IMR-90 (cell line): ENCODE measurements at regions not wholly inside any gene's neighbourhood (a gene's known extent, or its start where the extent isn't known, plus 50 kb on each side); places are given as distances from the start of the nearest gene placed in this dataset.

Source experiments
- ATAC-seq: fragments of 200-7000 bp; cut with Tn5 transposase; 2 replicates; pipeline ENCODE4 v1.9.1; 2020; ENCODE audit warnings: low read depth, mild to moderate bottlenecking, moderate library complexity
- BruUV-seq: library from RNA; stranded (reverse); fragments of 400-500 nt; replicated peaks from 2 replicates; lab custom pipeline; 2021; lab: Mats Ljungman, UMichigan
- CTCF ChIA-PET: fragments of 300-600 bp; formaldehyde crosslinking; extraction: SDS; loops from one replicate; lab custom pipeline; 2021; ENCODE audit warnings: antibody characterized with exemption; lab: Yijun Ruan, JAX
- POLR2A ChIA-PET: fragments of 300-600 bp; sonication (Branson Sonifier 250); formaldehyde crosslinking; loops from one replicate; lab custom pipeline; 2022; ENCODE audit warnings: antibody characterized with exemption; ENCODE audit not compliant: unreplicated experiment; lab: Charles Lee
- DNase-seq: peaks from one replicate; pipeline ENCODE4 v3.0.0; 2013
- H2AFZ ChIP-seq: replicated peaks from 2 replicates; pipeline ENCODE3; 2013; ENCODE audit warnings: low read length, mild to moderate bottlenecking; ENCODE audit not compliant: poor library complexity
- H2AK5ac ChIP-seq: 2 replicates; pipeline ENCODE4 v1.6.1; 2013; ENCODE audit warnings: low read depth, low read length, inconsistent platforms
- H2AK9ac ChIP-seq: replicated peaks from 2 replicates; pipeline ENCODE3; 2013; ENCODE audit warnings: mild to moderate bottlenecking, low read depth, low read length, moderate library complexity; ENCODE audit not compliant: poor library complexity
- H2BK120ac ChIP-seq: 2 replicates; pipeline ENCODE4 v1.6.1; 2013; ENCODE audit warnings: low read depth, low read length, inconsistent platforms
- H2BK15ac ChIP-seq: 3 replicates; pipeline ENCODE4 v1.6.1; 2013; ENCODE audit warnings: low read depth, low read length, inconsistent platforms
- H2BK20ac ChIP-seq: 2 replicates; pipeline ENCODE4 v1.6.1; 2013; ENCODE audit warnings: low read depth, mild to moderate bottlenecking, inconsistent platforms, low read length, moderate library complexity
- H2BK5ac ChIP-seq: 2 replicates; pipeline ENCODE4 v1.6.1; 2013; ENCODE audit warnings: mild to moderate bottlenecking, low read depth, low read length, inconsistent platforms; ENCODE audit not compliant: poor library complexity, severe bottlenecking
- H3K14ac ChIP-seq: replicated peaks from 2 replicates; pipeline ENCODE4 v1.6.1; 2013; ENCODE audit warnings: low read depth, low read length, inconsistent platforms
- H3K18ac ChIP-seq: 2 replicates; pipeline ENCODE4 v1.6.1; 2013; ENCODE audit warnings: low read depth, low read length, control low read depth
- H3K23ac ChIP-seq: 2 replicates; pipeline ENCODE4 v1.6.1; 2013; ENCODE audit warnings: low read depth, low read length, inconsistent platforms
- H3K27ac ChIP-seq: 2 replicates; pipeline ENCODE4 v1.5.1; 2013; ENCODE audit warnings: mild to moderate bottlenecking, control low read depth, low read length; ENCODE audit not compliant: insufficient read depth
- H3K27me3 ChIP-seq: 2 replicates; pipeline ENCODE4 v1.6.1; 2013; ENCODE audit warnings: low read length; ENCODE audit not compliant: control insufficient read depth, insufficient read depth
- H3K36me3 ChIP-seq: 2 replicates; pipeline ENCODE4 v1.6.1; 2013; ENCODE audit warnings: low read length, mixed read lengths; ENCODE audit not compliant: control insufficient read depth, insufficient read depth
- H3K4ac ChIP-seq: 2 replicates; pipeline ENCODE4 v1.6.1; 2013; ENCODE audit warnings: low read depth, low read length, inconsistent platforms
- H3K4me1 ChIP-seq: 2 replicates; pipeline ENCODE4 v1.6.1; 2013; ENCODE audit warnings: low read length, mixed read lengths; ENCODE audit not compliant: control insufficient read depth, insufficient read depth
- H3K4me2 ChIP-seq: 2 replicates; pipeline ENCODE4 v1.6.1; 2013; ENCODE audit warnings: low read depth, mild to moderate bottlenecking, control low read depth, low read length, moderate library complexity
- H3K4me3 ChIP-seq: 2 replicates; pipeline ENCODE4 v1.5.1; 2013; ENCODE audit warnings: low read depth, mild to moderate bottlenecking, control low read depth, low read length, moderate library complexity; ENCODE audit not compliant: insufficient read depth
- H3K56ac ChIP-seq: 2 replicates; pipeline ENCODE4 v1.6.1; 2013; ENCODE audit warnings: low read length, inconsistent platforms; ENCODE audit not compliant: insufficient read depth; ENCODE audit errors: extremely low read depth
- H3K79me1 ChIP-seq, 2 experiments: 2 replicates each; pipeline ENCODE4 v1.6.1; 2013; ENCODE audit warnings: low read length in 2 of 2, inconsistent platforms in 1 of 2, low read depth in 1 of 2
- H3K9ac ChIP-seq: 2 replicates; pipeline ENCODE4 v1.6.1; 2013; ENCODE audit warnings: low read depth, low read length, control low read depth
- H3K9me1 ChIP-seq: 2 replicates; pipeline ENCODE4 v1.6.1; 2013; ENCODE audit warnings: low read length, inconsistent platforms; ENCODE audit not compliant: insufficient read depth
- H3K9me3 ChIP-seq: 2 replicates; pipeline ENCODE4 v1.6.1; 2013; ENCODE audit warnings: low read length; ENCODE audit not compliant: control insufficient read depth, insufficient read depth
- H4K20me1 ChIP-seq: 2 replicates; pipeline ENCODE4 v1.6.1; 2013; ENCODE audit warnings: low read length, inconsistent platforms; ENCODE audit not compliant: insufficient read depth
- H4K5ac ChIP-seq: 2 replicates; pipeline ENCODE4 v1.6.1; 2013; ENCODE audit warnings: mild to moderate bottlenecking, low read depth, low read length, control low read depth
- H4K8ac ChIP-seq, 2 experiments: 2 replicates each; pipeline ENCODE4 v1.6.1; 2013; ENCODE audit warnings: low read depth in 2 of 2, low read length in 2 of 2, control low read depth in 1 of 2, inconsistent platforms in 1 of 2
- H4K91ac ChIP-seq: 2 replicates; pipeline ENCODE4 v1.6.1; 2013; ENCODE audit warnings: low read depth, low read length, inconsistent platforms; ENCODE audit not compliant: insufficient read depth
- BHLHE40 ChIP-seq: fragments of 150-350 bp; IDR thresholded peaks from 2 replicates; pipeline ENCODE4 v1.6.1; 2016; ENCODE audit warnings: mild to moderate bottlenecking, low read depth, low read length
- CEBPB ChIP-seq: IDR thresholded peaks from 2 replicates; pipeline ENCODE4 v1.6.1; 2012; ENCODE audit warnings: low read depth, low read length, improper control_type of control experiment
- RAD21 ChIP-seq: IDR thresholded peaks from 2 replicates; pipeline ENCODE4 v1.6.1; 2012; ENCODE audit warnings: low read length, improper control_type of control experiment
- WGBS, 2 experiments: methylation state at CpG; one replicate each; pipeline versions ENCODE4 v1.1.5 to v1.1.7; 2013; ENCODE audit warnings: missing lambda C conversion rate in 2 of 2; ENCODE audit not compliant: insufficient read length in 1 of 2; ENCODE audit errors: extremely low coverage in 2 of 2; 5-methylcytosine and 5-hydroxymethylcytosine counted together
- dilution Hi-C: fragments of 300-500 bp; cut with HindIII; formaldehyde crosslinking; loops from one replicate; pipeline ENCODE4 v1.14.3; 2018; ENCODE audit warnings: low sequenced_read_pairs; ENCODE audit not compliant: unreplicated experiment
- in situ Hi-C: fragments of 300-500 bp; cut with MboI; formaldehyde crosslinking; loops from 3 replicates; pipeline ENCODE4 v1.14.3; 2019; ENCODE audit warnings: low sequenced_read_pairs, inconsistent platforms, mixed read lengths
- intact Hi-C: fragments of 100-400 bp; cut with micrococcal nuclease; formaldehyde crosslinking; loops from 2 replicates; pipeline ENCODE4 v1.10.0; 2022
- TF ChIP-seq, protein P1 (sequence below): fragments of 150-350 bp; IDR thresholded peaks from 2 replicates; pipeline ENCODE4 v1.6.1; 2016; ENCODE audit warnings: low read depth, mild to moderate bottlenecking, low read length, moderate library complexity, borderline replicate concordance

DNA sequence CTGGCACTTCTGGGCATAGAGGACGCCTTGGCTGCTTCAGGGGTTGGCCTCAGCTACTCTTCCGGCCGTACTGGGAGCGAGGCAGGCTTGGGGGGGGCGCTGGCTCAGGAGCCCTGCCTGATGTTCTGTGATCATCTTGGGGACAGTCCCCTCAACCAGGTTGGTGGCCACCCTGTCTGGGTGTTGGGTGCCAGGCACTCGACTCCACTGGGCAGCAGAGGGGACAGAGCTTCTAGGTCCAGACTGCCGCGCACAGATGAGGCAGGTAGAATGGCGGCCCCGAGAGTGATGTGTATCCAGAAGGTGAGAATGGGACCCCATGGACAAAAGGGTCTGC lies 84.9 kb downstream of the ASB1 start:
- Histone ChIP-seq H4K91ac (no peak overlapping the region), H3K27me3 (peaks cover 2% of the 10 kb centered on the region; the same call in 1 of the 2 replicates), H2AK9ac (no peak overlapping the region), H3K27ac (no peak overlapping the region), H4K8ac (no peak overlapping the region), H3K23ac (no peak overlapping the region), H2AK5ac (no peak overlapping the region), H3K9ac (no peak overlapping the region), H2BK20ac (no peak overlapping the region), H3K36me3 (no peaks in the 10 kb centered on the region), H3K56ac (no peak overlapping the region), H3K4me3 (no peak overlapping the region), H4K20me1 (no peaks in the 10 kb centered on the region), H3K79me1 (no peaks in the 10 kb centered on the region), H3K14ac (no peak overlapping the region), H3K4ac (no peak overlapping the region), H3K18ac (no peak overlapping the region), H3K4me2 (no peak overlapping the region), H2AFZ (no peak overlapping the region), H3K9me3 (0 out of 2 replicates have a peak, but pooled peaks cover under 1% of the 10 kb centered on the region), H2BK15ac (no peak overlapping the region), H3K9me1 (no peaks in the 10 kb centered on the region), H2BK120ac (no peak overlapping the region), H4K5ac (no peak overlapping the region), H3K4me1 (no peaks in the 10 kb centered on the region; the same call in 1 of the 2 replicates), H2BK5ac (no peak overlapping the region)
- no peak for DNase-seq
- BruUV-seq, result no TSS peak
- dilution Hi-C loops, result no loop called here
- ChIA-PET POLR2A (no interaction called here), CTCF (no interaction called here)
- WGBS, 2 experiments, result 88% methylated on average over 5 of the region's 10 CpGs; no CpG with 5 or more reads in 1 of the 2 experiments
- no peak for ATAC-seq
- in situ Hi-C loops, result no loop called here
- intact Hi-C loops, result loop anchor here (10.0 kb wide), 1 partner anchor 493 kb away; no protein-coding TSS in a partner anchor
- TF ChIP-seq, protein P1, sequence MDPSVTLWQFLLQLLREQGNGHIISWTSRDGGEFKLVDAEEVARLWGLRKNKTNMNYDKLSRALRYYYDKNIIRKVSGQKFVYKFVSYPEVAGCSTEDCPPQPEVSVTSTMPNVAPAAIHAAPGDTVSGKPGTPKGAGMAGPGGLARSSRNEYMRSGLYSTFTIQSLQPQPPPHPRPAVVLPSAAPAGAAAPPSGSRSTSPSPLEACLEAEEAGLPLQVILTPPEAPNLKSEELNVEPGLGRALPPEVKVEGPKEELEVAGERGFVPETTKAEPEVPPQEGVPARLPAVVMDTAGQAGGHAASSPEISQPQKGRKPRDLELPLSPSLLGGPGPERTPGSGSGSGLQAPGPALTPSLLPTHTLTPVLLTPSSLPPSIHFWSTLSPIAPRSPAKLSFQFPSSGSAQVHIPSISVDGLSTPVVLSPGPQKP, result no peak
- TF ChIP-seq RAD21, result no peak
- no peak for TF ChIP-seq CEBPB
- TF ChIP-seq BHLHE40, result no peak
